ENCODE measurements at regions not wholly inside any gene's neighbourhood (a gene's known extent, or its start where the extent isn't known, plus 50 kb on each side); places are given as distances from the start of the nearest gene placed in this dataset.

- Histone ChIP-seq H3K9me3 (ENCODE audit: low read depth, low read length) (no peaks in the 10 kb centered on the region), H3K36me3 (ENCODE audit: insufficient read depth, low read length) (no peaks in the 10 kb centered on the region), H3K9ac (ENCODE audit: insufficient read length) (no peak overlapping the region), H3K27ac (no peak overlapping the region), H3K4me3 (no peak overlapping the region)
- DNase-seq (ENCODE audit: low read depth, low spot score): no peak
- TF ChIP-seq POLR2AphosphoS5 (IDR thresholded peaks at IDR 0.05; ENCODE audit: borderline replicate concordance, low read depth, low read length) (no peak), FOXP2 (optimal IDR thresholded peaks at IDR 0.05; ENCODE audit: control extremely low read depth, extremely low read length, insufficient read depth) (no peak), EZH2 (IDR thresholded peaks at IDR 0.05) (no peak)
Measured at GRCh38 chr13:64962404-64962803, 2267.7 kb downstream of the PCDH9 start.

DNA sequence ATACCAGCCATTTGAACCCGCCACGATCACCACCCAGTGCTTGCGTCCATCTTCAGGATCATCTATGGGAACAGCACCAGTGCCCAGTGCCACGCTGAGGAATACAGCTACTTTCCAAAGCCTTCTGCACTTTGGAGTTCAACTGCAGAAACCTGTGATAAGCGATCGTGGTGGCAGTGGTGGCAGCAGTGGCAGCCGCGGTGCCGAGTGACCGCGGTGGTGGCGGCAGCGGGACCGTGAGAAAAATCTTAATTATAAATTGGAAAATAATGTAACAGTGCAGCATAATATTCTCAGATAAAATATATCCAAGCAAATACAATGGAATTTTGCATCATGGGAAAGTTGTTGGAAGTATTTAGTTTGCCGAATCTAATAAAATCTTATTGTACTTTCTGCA is 2270.9 kb downstream of the PCDH9 start:
- H3K4me3 ChIP-seq: no peak overlapping the region
- DNase-seq (ENCODE audit: low read depth, low spot score): no peak
- H3K27ac ChIP-seq: no peak overlapping the region
- no peaks in the 10 kb centered on the region for H3K36me3 ChIP-seq (ENCODE audit: insufficient read depth, low read length)
- H3K9ac ChIP-seq (ENCODE audit: insufficient read length): no peak overlapping the region
- H3K9me3 ChIP-seq (ENCODE audit: low read depth, low read length): no peaks in the 10 kb centered on the region
- TF ChIP-seq FOXP2 (optimal IDR thresholded peaks at IDR 0.05; ENCODE audit: control extremely low read depth, extremely low read length, insufficient read depth) (no peak), EZH2 (IDR thresholded peaks at IDR 0.05) (no peak), POLR2AphosphoS5 (IDR thresholded peaks at IDR 0.05; ENCODE audit: borderline replicate concordance, low read depth, low read length) (no peak)

GRCh38 chr13:64958106-64958505 is 2272.0 kb downstream of the PCDH9 start:
- no peak overlapping the region for H3K9ac ChIP-seq (ENCODE audit: insufficient read length)
- no peak overlapping the region for H3K4me3 ChIP-seq
- no peak overlapping the region for H3K27ac ChIP-seq
- no peak for DNase-seq (ENCODE audit: low read depth, low spot score)
- no peaks in the 10 kb centered on the region for H3K36me3 ChIP-seq (ENCODE audit: insufficient read depth, low read length)
- H3K9me3 ChIP-seq (ENCODE audit: low read depth, low read length): no peaks in the 10 kb centered on the region
- no peak for TF ChIP-seq POLR2AphosphoS5 (IDR thresholded peaks at IDR 0.05; ENCODE audit: borderline replicate concordance, low read depth, low read length)
- no peak for TF ChIP-seq EZH2 (IDR thresholded peaks at IDR 0.05)
- no peak for TF ChIP-seq FOXP2 (optimal IDR thresholded peaks at IDR 0.05; ENCODE audit: control extremely low read depth, extremely low read length, insufficient read depth)

DNA sequence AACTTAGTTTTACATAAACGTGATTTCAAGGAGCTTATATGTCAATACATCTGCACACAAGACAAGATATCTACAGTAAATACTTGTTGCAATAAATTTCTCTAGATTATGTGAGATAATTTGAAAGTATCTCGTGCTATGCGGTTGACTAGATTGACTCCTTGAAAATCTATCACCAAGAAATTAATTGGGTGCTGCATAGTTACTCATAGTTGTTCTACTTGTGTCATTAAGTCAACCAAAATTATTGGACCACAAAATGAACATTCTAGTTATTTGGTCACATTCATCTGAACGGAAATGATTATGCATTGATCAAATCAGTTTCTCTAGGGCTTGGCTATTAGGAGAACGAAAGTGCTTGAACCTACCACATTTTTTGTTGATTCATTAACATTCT is 2291.5 kb downstream of the PCDH9 start:
- no peak overlapping the region for H3K9ac ChIP-seq (ENCODE audit: insufficient read length)
- H3K27ac ChIP-seq: no peak overlapping the region
- H3K4me3 ChIP-seq: no peak overlapping the region
- no peak for DNase-seq (ENCODE audit: low read depth, low spot score)
- H3K36me3 ChIP-seq (ENCODE audit: insufficient read depth, low read length): no peaks in the 10 kb centered on the region
- no peaks in the 10 kb centered on the region for H3K9me3 ChIP-seq (ENCODE audit: low read depth, low read length)
- TF ChIP-seq FOXP2 (optimal IDR thresholded peaks at IDR 0.05; ENCODE audit: control extremely low read depth, extremely low read length, insufficient read depth) (no peak), POLR2AphosphoS5 (IDR thresholded peaks at IDR 0.05; ENCODE audit: borderline replicate concordance, low read depth, low read length) (no peak), EZH2 (IDR thresholded peaks at IDR 0.05) (no peak)

DNA sequence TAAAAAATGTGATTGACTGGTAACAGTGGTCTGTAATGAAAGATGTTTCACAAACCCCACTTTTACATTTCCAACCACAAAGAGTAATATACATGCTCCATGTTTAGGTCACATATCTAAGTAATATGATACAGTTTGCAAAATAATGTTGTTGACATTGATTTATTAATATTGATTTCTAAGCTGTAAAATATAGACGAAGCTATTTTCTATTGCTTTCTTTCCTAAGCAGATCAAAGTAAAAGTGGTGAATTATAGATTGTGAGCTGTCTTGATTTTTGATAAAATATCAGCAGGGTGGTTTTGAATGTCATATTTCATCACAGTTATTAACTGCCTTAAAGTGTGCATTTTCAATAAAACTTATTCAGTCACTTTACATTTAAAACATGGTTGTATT is 2292.8 kb downstream of the PCDH9 start:
- no peak for TF ChIP-seq FOXP2 (optimal IDR thresholded peaks at IDR 0.05; ENCODE audit: control extremely low read depth, extremely low read length, insufficient read depth)
- TF ChIP-seq POLR2AphosphoS5 (IDR thresholded peaks at IDR 0.05; ENCODE audit: borderline replicate concordance, low read depth, low read length): no peak
- TF ChIP-seq EZH2 (IDR thresholded peaks at IDR 0.05): no peak
- Histone ChIP-seq H3K36me3 (ENCODE audit: insufficient read depth, low read length) (no peaks in the 10 kb centered on the region), H3K4me3 (no peak overlapping the region), H3K9me3 (ENCODE audit: low read depth, low read length) (no peaks in the 10 kb centered on the region), H3K27ac (no peak overlapping the region), H3K9ac (ENCODE audit: insufficient read length) (no peak overlapping the region)
- no peak for DNase-seq (ENCODE audit: low read depth, low spot score)

- TF ChIP-seq POLR2AphosphoS5 (IDR thresholded peaks at IDR 0.05; ENCODE audit: borderline replicate concordance, low read depth, low read length): no peak
- no peak for TF ChIP-seq EZH2 (IDR thresholded peaks at IDR 0.05)
- no peak for TF ChIP-seq FOXP2 (optimal IDR thresholded peaks at IDR 0.05; ENCODE audit: control extremely low read depth, extremely low read length, insufficient read depth)
- no peaks in the 10 kb centered on the region for H3K9me3 ChIP-seq (ENCODE audit: low read depth, low read length)
Measured at GRCh38 chr13:64936879-64937278, 2293.3 kb downstream of the PCDH9 start.

DNA sequence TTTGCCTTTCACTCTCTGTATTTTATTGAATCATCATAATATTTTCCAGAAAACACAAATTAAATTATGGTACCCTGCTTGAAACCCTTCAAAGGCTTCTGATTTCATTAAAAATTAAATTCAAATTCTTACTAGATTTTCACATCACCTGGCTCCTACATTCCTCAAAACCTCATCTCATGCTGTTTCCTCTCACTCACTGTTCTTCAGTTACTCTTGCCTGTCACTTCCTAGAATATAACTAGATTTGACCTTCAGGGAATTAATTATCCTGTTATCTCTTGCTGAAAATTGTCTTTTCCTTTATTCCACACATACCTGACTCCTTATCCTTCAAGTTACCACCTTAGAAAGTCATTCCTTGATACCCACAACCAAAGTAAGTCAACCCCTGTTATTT is 2294.7 kb downstream of the PCDH9 start:
- H3K36me3 ChIP-seq (ENCODE audit: insufficient read depth, low read length): no peaks in the 10 kb centered on the region
- no peak overlapping the region for H3K27ac ChIP-seq
- DNase-seq (ENCODE audit: low read depth, low spot score): no peak
- no peak overlapping the region for H3K4me3 ChIP-seq
- H3K9ac ChIP-seq (ENCODE audit: insufficient read length): no peak overlapping the region
- no peak for TF ChIP-seq FOXP2 (optimal IDR thresholded peaks at IDR 0.05; ENCODE audit: control extremely low read depth, extremely low read length, insufficient read depth)
- TF ChIP-seq POLR2AphosphoS5 (IDR thresholded peaks at IDR 0.05; ENCODE audit: borderline replicate concordance, low read depth, low read length): no peak
- no peak for TF ChIP-seq EZH2 (IDR thresholded peaks at IDR 0.05)
- no peaks in the 10 kb centered on the region for H3K9me3 ChIP-seq (ENCODE audit: low read depth, low read length)

More at GRCh38 chr13:64936879-64937278, 2293.3 kb downstream of the PCDH9 start:
- Histone ChIP-seq H3K27ac (no peak overlapping the region), H3K9ac (ENCODE audit: insufficient read length) (no peak overlapping the region), H3K36me3 (ENCODE audit: insufficient read depth, low read length) (no peaks in the 10 kb centered on the region), H3K4me3 (no peak overlapping the region)
- no peak for DNase-seq (ENCODE audit: low read depth, low spot score)

DNA sequence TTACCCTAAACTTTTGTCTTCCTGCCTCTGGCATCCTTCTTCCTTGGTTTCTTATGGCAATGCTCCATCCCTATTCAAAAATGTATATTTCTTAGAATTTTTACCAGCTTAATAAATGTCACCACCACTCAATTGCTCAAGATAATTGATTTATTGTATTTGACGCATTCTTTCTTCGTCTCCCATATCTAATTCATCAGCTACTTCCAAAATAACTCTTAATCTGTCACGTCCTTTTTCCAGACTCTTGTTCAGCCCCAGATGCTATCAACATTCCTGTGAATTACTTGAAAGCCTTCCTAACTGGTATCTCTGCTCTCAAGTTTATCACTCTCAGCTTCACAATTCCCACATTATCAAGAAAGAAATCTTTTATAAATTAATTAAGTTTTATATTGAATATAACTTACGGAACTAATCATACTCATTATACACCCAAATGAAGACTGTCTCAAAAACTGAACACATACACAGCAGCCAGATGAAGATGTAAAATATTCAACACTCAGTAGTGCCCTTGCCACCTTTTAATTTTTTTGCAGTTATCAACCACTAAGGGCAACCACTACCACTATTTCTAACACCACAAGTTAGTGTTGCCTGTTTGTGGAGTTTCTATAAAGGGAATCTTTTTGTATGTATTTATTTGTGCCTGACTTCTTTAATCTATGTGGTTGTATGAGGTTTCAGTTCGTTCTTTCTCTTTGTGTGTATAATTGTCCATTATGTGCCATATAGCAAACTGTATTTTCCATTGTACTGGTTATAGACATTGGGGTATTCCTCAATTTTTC is 2295.4 kb downstream of the PCDH9 start:
- TF ChIP-seq EZH2 (IDR thresholded peaks at IDR 0.05) (no peak), POLR2AphosphoS5 (IDR thresholded peaks at IDR 0.05; ENCODE audit: borderline replicate concordance, low read depth, low read length) (no peak), FOXP2 (optimal IDR thresholded peaks at IDR 0.05; ENCODE audit: control extremely low read depth, extremely low read length, insufficient read depth) (no peak)
- no peak overlapping the region for H3K4me3 ChIP-seq
- no peak overlapping the region for H3K9ac ChIP-seq (ENCODE audit: insufficient read length)
- no peaks in the 10 kb centered on the region for H3K9me3 ChIP-seq (ENCODE audit: low read depth, low read length)
- DNase-seq (ENCODE audit: low read depth, low spot score): no peak
- no peaks in the 10 kb centered on the region for H3K36me3 ChIP-seq (ENCODE audit: insufficient read depth, low read length)
- H3K27ac ChIP-seq: no peak overlapping the region
